HEK293 (cell line): ENCODE measurements at regions not wholly inside any gene's neighbourhood (a gene's known extent, or its start where the extent isn't known, plus 50 kb on each side); places are given as distances from the start of the nearest gene placed in this dataset.

ENCODE experiments used
- CTCF ChIA-PET: fragments of 350-600 bp; formaldehyde crosslinking; extraction: SDS; loops from one replicate; lab custom pipeline; 2021; ENCODE audit warnings: antibody characterized with exemption; lab: Yijun Ruan, JAX
- POLR2A ChIA-PET: fragments of 300-600 bp; formaldehyde crosslinking; extraction: SDS; loops from one replicate; lab custom pipeline; 2020; ENCODE audit warnings: antibody characterized with exemption, inconsistent platforms; lab: Yijun Ruan, JAX
- H3K27ac ChIP-seq: fragments of 200-500 bp; sonication (Bioruptor generic); 2 replicates; pipeline ENCODE4 v1.5.1; 2014; ENCODE audit warnings: low read depth, low read length, control low read depth, inconsistent platforms; ENCODE audit errors: extremely low read depth
- H3K36me3 ChIP-seq, 2 experiments: fragments of 200-500 bp in 1 of 2; sonication (Bioruptor generic) in 1 of 2; 1 replicate in 1 of 2; 2 replicates in 1 of 2; pipeline ENCODE4 v1.5.1; 2014 to 2017; ENCODE audit warnings: inconsistent platforms in 2 of 2, low read length in 2 of 2; ENCODE audit not compliant: control insufficient read depth in 2 of 2, insufficient read depth in 1 of 2
- H3K4me1 ChIP-seq: fragments of 200-500 bp; sonication (Bioruptor generic); 2 replicates; pipeline ENCODE4 v1.5.1; 2014; ENCODE audit warnings: mild to moderate bottlenecking, low read length, inconsistent platforms; ENCODE audit not compliant: control insufficient read depth, insufficient read depth
- H3K4me3 ChIP-seq: 2 replicates; pipeline ENCODE4 v1.5.1; 2011; ENCODE audit warnings: low read depth, mild to moderate bottlenecking, control low read depth, low read length, moderate library complexity
- H3K9me3 ChIP-seq: fragments of 200-500 bp; sonication (Bioruptor generic); 2 replicates; pipeline ENCODE4 v1.5.1; 2014; ENCODE audit warnings: low read depth, low read length, inconsistent platforms; ENCODE audit not compliant: control insufficient read depth, insufficient read depth
- GLI2 ChIP-seq: fragments of 450-650 bp; formaldehyde crosslinking; IDR thresholded peaks from 2 replicates; pipeline ENCODE4; 2017; ENCODE audit warnings: missing biosample characterization, missing genetic modification characterization, low read depth, borderline replicate concordance
- HOXA7 ChIP-seq: sonication (generic); formaldehyde crosslinking; IDR thresholded peaks from 2 replicates; pipeline ENCODE4 v1.8.1; 2022; ENCODE audit warnings: missing genetic modification reagents, borderline replicate concordance
- HOXC10 ChIP-seq: sonication (generic); formaldehyde crosslinking; IDR thresholded peaks from 2 replicates; pipeline ENCODE4 v1.8.1; 2023; ENCODE audit warnings: mild to moderate bottlenecking, missing genetic modification reagents
- KLF1 ChIP-seq: fragments of 450-650 bp; formaldehyde crosslinking; IDR thresholded peaks from 2 replicates; pipeline ENCODE4 v1.5.1; 2016; ENCODE audit warnings: missing biosample characterization, missing genetic modification characterization
- PBX3 ChIP-seq: sonication (generic); formaldehyde crosslinking; IDR thresholded peaks from 2 replicates; pipeline ENCODE4 v1.8.1; 2022; ENCODE audit warnings: mild to moderate bottlenecking, moderate library complexity, missing genetic modification reagents
- SP7 ChIP-seq: fragments of 450-650 bp; formaldehyde crosslinking; IDR thresholded peaks from 2 replicates; pipeline ENCODE4 v1.5.1; 2016; ENCODE audit warnings: missing biosample characterization, missing genetic modification characterization
- YY2 ChIP-seq: fragments of 450-650 bp; formaldehyde crosslinking; IDR thresholded peaks from 2 replicates; pipeline ENCODE4 v1.5.1; 2016; ENCODE audit warnings: missing biosample characterization, missing genetic modification characterization
- ZBTB20 ChIP-seq: fragments of 450-650 bp; formaldehyde crosslinking; IDR thresholded peaks from 2 replicates; pipeline ENCODE4 v1.5.1; 2016; ENCODE audit warnings: missing biosample characterization, missing genetic modification characterization
- ZFHX2 ChIP-seq: fragments of 450-650 bp; formaldehyde crosslinking; conservative IDR thresholded peaks from 2 replicates; pipeline ENCODE4 v1.5.1; 2016; ENCODE audit warnings: missing biosample characterization, missing genetic modification characterization
- ZFP3 ChIP-seq: fragments of 450-650 bp; formaldehyde crosslinking; IDR thresholded peaks from 2 replicates; pipeline ENCODE4 v1.5.1; 2016; ENCODE audit warnings: low read depth, missing biosample characterization, missing genetic modification characterization
- ZNF10 ChIP-seq: fragments of 450-650 bp; formaldehyde crosslinking; IDR thresholded peaks from 2 replicates; pipeline ENCODE4 v1.5.1; 2017; ENCODE audit warnings: missing biosample characterization, missing genetic modification characterization
- ZNF280C ChIP-seq: fragments of 450-650 bp; formaldehyde crosslinking; IDR thresholded peaks from 2 replicates; pipeline ENCODE4 v1.5.1; 2016; ENCODE audit warnings: missing biosample characterization, missing genetic modification characterization
- ZNF350 ChIP-seq: fragments of 450-650 bp; formaldehyde crosslinking; IDR thresholded peaks from 2 replicates; pipeline ENCODE4 v1.5.0; 2017; ENCODE audit warnings: missing biosample characterization, mild to moderate bottlenecking, missing genetic modification characterization
- ZNF433 ChIP-seq: fragments of 450-650 bp; formaldehyde crosslinking; IDR thresholded peaks from 2 replicates; pipeline ENCODE4 v1.5.1; 2016; ENCODE audit warnings: missing biosample characterization, missing genetic modification characterization, low read depth
- ZNF501 ChIP-seq: fragments of 450-650 bp; formaldehyde crosslinking; IDR thresholded peaks from 2 replicates; pipeline ENCODE4 v1.5.1; 2016; ENCODE audit warnings: missing biosample characterization, missing genetic modification characterization
- ZNF660 ChIP-seq: fragments of 450-650 bp; IDR thresholded peaks from 2 replicates; pipeline ENCODE4 v1.5.1; 2018; ENCODE audit warnings: missing biosample characterization, mild to moderate bottlenecking, missing genetic modification characterization
- ZNF701 ChIP-seq: fragments of 450-650 bp; formaldehyde crosslinking; IDR thresholded peaks from 2 replicates; pipeline ENCODE4 v1.5.1; 2016; ENCODE audit warnings: missing biosample characterization, missing genetic modification characterization
- ZNF707 ChIP-seq: fragments of 450-650 bp; formaldehyde crosslinking; IDR thresholded peaks from 2 replicates; pipeline ENCODE4 v1.5.1; 2016; ENCODE audit warnings: missing biosample characterization, missing genetic modification characterization
- ZNF768 ChIP-seq: fragments of 450-650 bp; formaldehyde crosslinking; IDR thresholded peaks from 2 replicates; pipeline ENCODE4 v1.5.1; 2018; ENCODE audit warnings: missing biosample characterization, mild to moderate bottlenecking, missing genetic modification characterization
- ZNF777 ChIP-seq: fragments of 450-650 bp; formaldehyde crosslinking; IDR thresholded peaks from 2 replicates; pipeline ENCODE4 v1.5.1; 2017; ENCODE audit warnings: missing biosample characterization, missing genetic modification characterization, borderline replicate concordance
- ZNF792 ChIP-seq: fragments of 450-650 bp; formaldehyde crosslinking; IDR thresholded peaks from 2 replicates; pipeline ENCODE4 v1.5.1; 2016; ENCODE audit warnings: missing biosample characterization, missing genetic modification characterization
- TF ChIP-seq, protein P1 (sequence below): fragments of 450-650 bp; formaldehyde crosslinking; conservative IDR thresholded peaks from 2 replicates; pipeline ENCODE4 v1.5.1; 2016; ENCODE audit warnings: low read depth, missing biosample characterization, missing genetic modification characterization

DNA sequence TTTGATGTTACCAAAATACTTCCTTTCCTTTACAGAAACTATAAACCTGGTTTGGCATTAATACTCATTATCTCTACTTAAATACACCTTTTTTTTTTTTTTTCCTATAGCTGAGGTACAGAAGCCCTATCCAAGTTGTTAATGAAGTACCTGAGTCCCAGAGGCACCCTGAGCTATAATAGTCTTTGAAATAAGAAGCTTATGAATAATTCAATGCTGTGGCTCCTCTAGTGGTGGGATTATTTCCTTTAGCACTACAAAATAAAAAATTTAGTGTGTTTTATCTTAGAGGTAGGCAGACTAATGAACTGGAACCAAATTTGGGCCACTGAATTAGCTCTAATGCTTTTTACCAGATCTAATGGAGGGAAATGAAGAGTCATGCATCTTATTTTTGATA, 611.9 kb downstream of the EDEM1 start (continued):
- TF ChIP-seq ZNF280C (tag by site-specific recombination) (no peak), ZNF10 (tag by site-specific recombination) (no peak), ZBTB20 (tag by site-specific recombination) (no peak), ZNF707 (no peak), KLF1 (no peak), ZNF501 (no peak), ZNF660 (tag by site-specific recombination) (no peak), PBX3 (CRISPR knock-in tag) (no peak), HOXA7 (no peak), HOXC10 (CRISPR knock-in tag) (no peak), ZNF350 (tag by site-specific recombination) (no peak)

DNA sequence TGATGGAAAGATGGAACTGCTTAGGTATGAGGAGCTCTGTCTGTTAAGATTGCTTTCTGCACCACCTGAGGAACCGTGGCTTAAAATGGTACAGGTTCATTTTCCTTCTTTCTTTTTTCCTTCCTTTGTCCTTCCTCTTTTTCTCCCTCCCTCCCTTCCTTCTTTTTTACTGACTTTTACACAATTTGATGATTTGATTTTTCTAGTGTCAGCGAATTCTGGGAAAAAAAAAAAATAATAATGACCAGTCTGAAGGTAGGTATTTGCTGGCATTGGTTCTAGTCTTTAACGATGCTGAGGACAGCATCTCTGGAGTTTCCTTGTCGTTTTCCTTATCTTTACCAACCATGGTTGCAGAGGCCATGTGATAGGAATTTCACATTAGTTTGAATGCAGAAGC, 613.5 kb downstream of the EDEM1 start:
- H3K4me3 ChIP-seq: no peak overlapping the region
- TF ChIP-seq ZNF792 (tag by site-specific recombination): no peak
- no peak for TF ChIP-seq ZFHX2
- TF ChIP-seq, protein P1, sequence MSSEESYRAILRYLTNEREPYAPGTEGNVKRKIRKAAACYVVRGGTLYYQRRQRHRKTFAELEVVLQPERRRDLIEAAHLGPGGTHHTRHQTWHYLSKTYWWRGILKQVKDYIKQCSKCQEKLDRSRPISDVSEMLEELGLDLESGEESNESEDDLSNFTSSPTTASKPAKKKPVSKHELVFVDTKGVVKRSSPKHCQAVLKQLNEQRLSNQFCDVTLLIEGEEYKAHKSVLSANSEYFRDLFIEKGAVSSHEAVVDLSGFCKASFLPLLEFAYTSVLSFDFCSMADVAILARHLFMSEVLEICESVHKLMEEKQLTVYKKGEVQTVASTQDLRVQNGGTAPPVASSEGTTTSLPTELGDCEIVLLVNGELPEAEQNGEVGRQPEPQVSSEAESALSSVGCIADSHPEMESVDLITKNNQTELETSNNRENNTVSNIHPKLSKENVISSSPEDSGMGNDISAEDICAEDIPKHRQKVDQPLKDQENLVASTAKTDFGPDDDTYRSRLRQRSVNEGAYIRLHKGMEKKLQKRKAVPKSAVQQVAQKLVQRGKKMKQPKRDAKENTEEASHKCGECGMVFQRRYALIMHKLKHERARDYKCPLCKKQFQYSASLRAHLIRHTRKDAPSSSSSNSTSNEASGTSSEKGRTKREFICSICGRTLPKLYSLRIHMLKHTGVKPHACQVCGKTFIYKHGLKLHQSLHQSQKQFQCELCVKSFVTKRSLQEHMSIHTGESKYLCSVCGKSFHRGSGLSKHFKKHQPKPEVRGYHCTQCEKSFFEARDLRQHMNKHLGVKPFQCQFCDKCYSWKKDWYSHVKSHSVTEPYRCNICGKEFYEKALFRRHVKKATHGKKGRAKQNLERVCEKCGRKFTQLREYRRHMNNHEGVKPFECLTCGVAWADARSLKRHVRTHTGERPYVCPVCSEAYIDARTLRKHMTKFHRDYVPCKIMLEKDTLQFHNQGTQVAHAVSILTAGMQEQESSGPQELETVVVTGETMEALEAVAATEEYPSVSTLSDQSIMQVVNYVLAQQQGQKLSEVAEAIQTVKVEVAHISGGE: no peak
- no peak for TF ChIP-seq ZNF777 (tag by site-specific recombination)
- TF ChIP-seq SP7 (tag by site-specific recombination): no peak
- no peak for TF ChIP-seq GLI2
- TF ChIP-seq ZNF768 (tag by site-specific recombination): no peak
- no peak for TF ChIP-seq ZFP3
- TF ChIP-seq ZNF433: no peak
- no peak for TF ChIP-seq HOXA7
- TF ChIP-seq YY2 (tag by site-specific recombination): no peak
- TF ChIP-seq ZNF701 (tag by site-specific recombination): no peak
- POLR2A ChIA-PET: interaction anchor here (0.7 kb wide), 1 partner anchor 423 kb away, joined by 5 read pairs; no protein-coding TSS in a partner anchor

More for the DNA sequence above, 613.5 kb downstream of the EDEM1 start:
- CTCF ChIA-PET: no interaction called here
- H3K9me3 ChIP-seq: no peaks in the 10 kb centered on the region
- H3K4me1 ChIP-seq: no peaks in the 10 kb centered on the region
- no peak overlapping the region for H3K27ac ChIP-seq
- H3K36me3 ChIP-seq: no peaks in the 10 kb centered on the region
